HL-60 (cell line): ENCODE measurements at regions not wholly inside any gene's neighbourhood (a gene's known extent, or its start where the extent isn't known, plus 50 kb on each side); places are given as distances from the start of the nearest gene placed in this dataset.

Source experiments
- CTCF ChIP-seq: IDR thresholded peaks from one replicate; pipeline ENCODE4 v1.5.1; 2011; ENCODE audit warnings: low read length, control low read depth, inconsistent platforms; ENCODE audit not compliant: insufficient read depth
- GABPA ChIP-seq: IDR thresholded peaks from 2 replicates; pipeline ENCODE4 v1.6.1; 2012; ENCODE audit warnings: low read depth
- REST ChIP-seq: IDR thresholded peaks from 2 replicates; pipeline ENCODE4 v1.6.1; 2012; ENCODE audit warnings: low read depth; ENCODE audit not compliant: insufficient replicate concordance

GRCh38 chr5:26763215-26763614 is 275.2 kb downstream of the CDH9 start:
- TF ChIP-seq CTCF, result no peak
- TF ChIP-seq GABPA, result no peak
- TF ChIP-seq REST, result no peak
